Upper lobe of right lung (tissue), 1 donor: ENCODE measurements at regions not wholly inside any gene's neighbourhood (a gene's known extent, or its start where the extent isn't known, plus 50 kb on each side); places are given as distances from the start of the nearest gene placed in this dataset.

Experiments used
- ATAC-seq: fragments of 200-7000 bp; cut with Tn5 transposase; one replicate; pipeline ENCODE4 v1.9.1; 2020; ENCODE audit warnings: mild to moderate bottlenecking, moderate library complexity
- DNase-seq: peaks from one replicate; pipeline ENCODE4 v3.0.0-alpha.2; 2020
- H3K27ac ChIP-seq: fragments of 200-600 bp; one replicate; pipeline ENCODE4 v1.8.0; 2022
- H3K27me3 ChIP-seq: fragments of 200-600 bp; one replicate; pipeline ENCODE4 v1.8.0; 2022; ENCODE audit warnings: mild to moderate bottlenecking
- H3K36me3 ChIP-seq: fragments of 200-600 bp; one replicate; pipeline ENCODE4 v1.8.0; 2022
- H3K4me1 ChIP-seq: fragments of 200-600 bp; one replicate; pipeline ENCODE4 v1.8.0; 2022
- H3K4me3 ChIP-seq: fragments of 200-600 bp; one replicate; pipeline ENCODE4 v1.8.0; 2022; ENCODE audit warnings: mild to moderate bottlenecking
- H3K9me3 ChIP-seq: fragments of 200-600 bp; one replicate; pipeline ENCODE4 v1.8.0; 2022
- CTCF ChIP-seq: fragments of 200-600 bp; IDR thresholded peaks from one replicate; pipeline ENCODE4 v1.8.0; 2022; ENCODE audit warnings: antibody characterized with exemption
- intact Hi-C: fragments of 100-400 bp; cut with DNase I; formaldehyde crosslinking; loops from one replicate; pipeline ENCODE4 v1.11.0; 2022
- donor health status: DM: no; HTN: yes; CAD: no; lungs with severe emphysema.

- DNase-seq (no peak), ATAC-seq (no peak)
- no peak overlapping the region for H3K27ac ChIP-seq
- no peak overlapping the region for H3K4me3 ChIP-seq
- H3K4me1 ChIP-seq: no peaks in the 10 kb centered on the region
- no peak for TF ChIP-seq CTCF
- no peaks in the 10 kb centered on the region for H3K36me3 ChIP-seq
- no peaks in the 10 kb centered on the region for H3K27me3 ChIP-seq
- intact Hi-C loops: no loop called here
- H3K9me3 ChIP-seq: no peaks in the 10 kb centered on the region
Observed at GRCh38 chr2:225276207-225276606, 123.3 kb upstream of the NYAP2 start.

- Histone ChIP-seq H3K4me3 (no peak overlapping the region), H3K27ac (no peak overlapping the region), H3K27me3 (no peaks in the 10 kb centered on the region), H3K36me3 (no peaks in the 10 kb centered on the region), H3K4me1 (no peaks in the 10 kb centered on the region), H3K9me3 (no peaks in the 10 kb centered on the region)
- no peak for TF ChIP-seq CTCF
- ATAC-seq: no peak
- intact Hi-C loops: no loop called here
- DNase-seq: no peak
Observed at GRCh38 chr2:225275443-225275842, 124.1 kb upstream of the NYAP2 start.

GRCh38 chr2:225274751-225275150 is 124.8 kb upstream of the NYAP2 start:
- H3K4me1 ChIP-seq: no peaks in the 10 kb centered on the region
- DNase-seq: no peak
- no peak for ATAC-seq
- intact Hi-C loops: no loop called here
- no peak for TF ChIP-seq CTCF
- H3K4me3 ChIP-seq: no peak overlapping the region
- no peaks in the 10 kb centered on the region for H3K27me3 ChIP-seq
- H3K27ac ChIP-seq: no peak overlapping the region
- H3K9me3 ChIP-seq: no peaks in the 10 kb centered on the region
- H3K36me3 ChIP-seq: no peaks in the 10 kb centered on the region

GRCh38 chr2:225272173-225272572 is 127.3 kb upstream of the NYAP2 start:
- ATAC-seq: no peak
- DNase-seq: no peak
- Histone ChIP-seq H3K36me3 (no peaks in the 10 kb centered on the region), H3K4me1 (no peaks in the 10 kb centered on the region), H3K27ac (no peak overlapping the region), H3K27me3 (no peaks in the 10 kb centered on the region), H3K4me3 (no peak overlapping the region), H3K9me3 (no peaks in the 10 kb centered on the region)
- intact Hi-C loops: no loop called here
- TF ChIP-seq CTCF: no peak

- no peak for TF ChIP-seq CTCF
Observed at GRCh38 chr2:225270861-225271260, 128.6 kb upstream of the NYAP2 start.

GRCh38 chr2:225270053-225270452 is 129.5 kb upstream of the NYAP2 start:
- no peak for TF ChIP-seq CTCF
- Histone ChIP-seq H3K9me3 (no peaks in the 10 kb centered on the region), H3K4me1 (no peaks in the 10 kb centered on the region), H3K27ac (no peak overlapping the region), H3K4me3 (no peak overlapping the region), H3K36me3 (no peaks in the 10 kb centered on the region), H3K27me3 (no peaks in the 10 kb centered on the region)
- intact Hi-C loops: no loop called here
- no peak for ATAC-seq
- no peak for DNase-seq

More at GRCh38 chr2:225270861-225271260, 128.6 kb upstream of the NYAP2 start:
- Histone ChIP-seq H3K4me1 (no peaks in the 10 kb centered on the region), H3K36me3 (no peaks in the 10 kb centered on the region), H3K4me3 (no peak overlapping the region), H3K27ac (no peak overlapping the region), H3K9me3 (no peaks in the 10 kb centered on the region), H3K27me3 (no peaks in the 10 kb centered on the region)
- intact Hi-C loops: no loop called here
- DNase-seq: no peak
- peak; percentile 87 for ATAC-seq
